GM23248 (cell line): ENCODE measurements at regions not wholly inside any gene's neighbourhood (a gene's known extent, or its start where the extent isn't known, plus 50 kb on each side); places are given as distances from the start of the nearest gene placed in this dataset.

ENCODE experiments used
- DNase-seq: peaks from one replicate; pipeline ENCODE4 v3.0.0-alpha.2; 2015
- H2AFZ ChIP-seq: fragments of 200-600 bp; sonication (generic); 2 replicates; pipeline ENCODE4 v1.6.1; 2016; ENCODE audit warnings: antibody characterized with exemption
- H3F3A ChIP-seq: fragments of 200-600 bp; sonication (generic); 2 replicates; pipeline ENCODE4 v1.6.1; 2016; ENCODE audit warnings: mild to moderate bottlenecking, antibody characterized with exemption, mixed run types; ENCODE audit not compliant: insufficient read depth
- H3K27ac ChIP-seq: fragments of 200-600 bp; sonication (generic); 2 replicates; pipeline ENCODE4 v1.5.1; 2016; ENCODE audit warnings: mild to moderate bottlenecking
- H3K27me3 ChIP-seq: fragments of 200-600 bp; sonication (generic); replicated peaks from 2 replicates; pipeline ENCODE4 v1.6.1; 2016; ENCODE audit warnings: mild to moderate bottlenecking; ENCODE audit not compliant: insufficient read depth
- H3K36me3 ChIP-seq: fragments of 200-600 bp; sonication (generic); 2 replicates; pipeline ENCODE4 v1.6.1; 2016; ENCODE audit warnings: low read depth, mild to moderate bottlenecking
- H3K4me1 ChIP-seq: fragments of 200-600 bp; sonication (generic); 2 replicates; pipeline ENCODE4 v1.6.1; 2016; ENCODE audit warnings: mild to moderate bottlenecking; ENCODE audit not compliant: insufficient read depth
- H3K4me2 ChIP-seq: fragments of 200-600 bp; sonication (generic); one replicate; pipeline ENCODE4 v1.6.1; 2016; ENCODE audit warnings: mild to moderate bottlenecking; ENCODE audit not compliant: unreplicated experiment
- H3K4me3 ChIP-seq: fragments of 200-600 bp; sonication (generic); 2 replicates; pipeline ENCODE4 v1.5.1; 2016; ENCODE audit warnings: mild to moderate bottlenecking
- H3K79me2 ChIP-seq: fragments of 200-600 bp; sonication (generic); 2 replicates; pipeline ENCODE4 v1.6.1; 2016; ENCODE audit warnings: mild to moderate bottlenecking; ENCODE audit not compliant: insufficient read depth
- H3K9ac ChIP-seq: fragments of 200-600 bp; sonication (generic); 2 replicates; pipeline ENCODE4 v1.6.1; 2016; ENCODE audit warnings: mild to moderate bottlenecking
- H3K9me2 ChIP-seq: fragments of 200-600 bp; sonication (generic); 2 replicates; pipeline ENCODE4 v1.6.1; 2016; ENCODE audit warnings: mixed run types, mild to moderate bottlenecking, moderate library complexity; ENCODE audit not compliant: insufficient read depth
- H3K9me3 ChIP-seq: fragments of 200-600 bp; sonication (generic); one replicate; pipeline ENCODE4 v1.6.1; 2017; ENCODE audit warnings: low read depth
- H4K20me1 ChIP-seq: fragments of 200-600 bp; sonication (generic); 2 replicates; pipeline ENCODE4 v1.6.0; 2016; ENCODE audit not compliant: insufficient read depth
- EZH2 ChIP-seq: fragments of 200-600 bp; sonication (generic); IDR thresholded peaks from 2 replicates; pipeline ENCODE4 v1.6.1; 2018; ENCODE audit warnings: antibody characterized with exemption, mild to moderate bottlenecking; ENCODE audit not compliant: insufficient read depth, poor library complexity, severe bottlenecking
- EZH2phosphoT487 ChIP-seq: fragments of 200-600 bp; sonication (generic); IDR thresholded peaks from 2 replicates; pipeline ENCODE4 v1.6.1; 2018; ENCODE audit warnings: antibody characterized with exemption, moderate library complexity, mild to moderate bottlenecking, low read depth; ENCODE audit not compliant: insufficient read depth
- WGBS, 2 experiments: methylation state at CpG; one replicate each; pipeline ENCODE4 v1.1.6; 2015 to 2017; ENCODE audit warnings: low lambda C conversion rate in 2 of 2, low coverage in 1 of 2; ENCODE audit errors: missing lambda C conversion rate in 2 of 2; 5-methylcytosine and 5-hydroxymethylcytosine counted together
- in situ Hi-C: fragments of 300-500 bp; cut with MboI; formaldehyde crosslinking; loops from 2 replicates; pipeline ENCODE4 v1.15.0; 2020

DNA sequence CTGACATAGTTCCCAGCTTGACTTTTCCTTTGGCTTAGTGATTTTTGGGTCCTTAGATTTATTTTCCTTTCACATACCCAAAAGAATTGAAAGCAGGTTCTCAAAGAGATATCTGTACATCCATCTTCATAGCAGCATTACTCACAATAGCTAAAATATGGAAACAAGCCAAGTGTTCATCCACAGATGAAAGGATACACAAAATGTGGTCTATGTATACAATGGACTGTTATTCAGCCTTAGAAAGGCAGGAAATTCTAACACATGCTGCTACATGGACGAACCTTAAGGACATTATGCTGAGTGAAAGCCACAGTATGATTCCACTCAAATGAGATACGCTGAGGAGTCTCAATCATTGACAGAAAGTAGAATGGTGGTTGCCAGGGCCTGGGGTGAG is 171.8 kb downstream of the IGLL1 start:
- H3K4me1 ChIP-seq = no peaks in the 10 kb centered on the region
- no peaks in the 10 kb centered on the region for H3F3A ChIP-seq
- no peak overlapping the region for H3K9ac ChIP-seq
- H3K4me3 ChIP-seq = no peak overlapping the region
- DNase-seq = no peak
- H3K9me3 ChIP-seq = no peaks in the 10 kb centered on the region
- H3K9me2 ChIP-seq = no peaks in the 10 kb centered on the region
- 13 to 18% methylated on average over 2 of the region's 2 CpGs for WGBS, 2 experiments
- H2AFZ ChIP-seq = no peak overlapping the region
- TF ChIP-seq EZH2phosphoT487 = no peak
- no peak for TF ChIP-seq EZH2
- in situ Hi-C loops = no loop called here
- no peaks in the 10 kb centered on the region for H4K20me1 ChIP-seq
- no peak overlapping the region for H3K27ac ChIP-seq
- no peaks in the 10 kb centered on the region for H3K36me3 ChIP-seq
- H3K4me2 ChIP-seq = no peak overlapping the region
- H3K27me3 ChIP-seq = peaks cover 23% of the 10 kb centered on the region
- no peaks in the 10 kb centered on the region for H3K79me2 ChIP-seq

GRCh38 chr22:23405366-23405851 is 174.7 kb downstream of the IGLL1 start:
- no peaks in the 10 kb centered on the region for H3K4me1 ChIP-seq
- whole genome bisulfite sequencing, 2 experiments = 40 to 52% methylated on average over 12 to 15 of the region's 16 CpGs

GRCh38 chr22:23404689-23405365 is 175.3 kb downstream of the IGLL1 start:
- Histone ChIP-seq H4K20me1 (no peaks in the 10 kb centered on the region), H2AFZ (no peak overlapping the region), H3K9me3 (no peaks in the 10 kb centered on the region), H3F3A (no peaks in the 10 kb centered on the region), H3K27me3 (peaks cover 11% of the 10 kb centered on the region), H3K4me1 (no peaks in the 10 kb centered on the region), H3K36me3 (no peaks in the 10 kb centered on the region), H3K4me2 (no peak overlapping the region), H3K79me2 (no peaks in the 10 kb centered on the region), H3K9me2 (no peaks in the 10 kb centered on the region), H3K9ac (no peak overlapping the region), H3K27ac (no peak overlapping the region), H3K4me3 (no peak overlapping the region)
- in situ Hi-C loops = no loop called here
- DNase-seq = peak; percentile 31
- WGBS, 2 experiments = 35 to 44% methylated on average over 10 to 11 of the region's 11 CpGs
- no peak for TF ChIP-seq EZH2phosphoT487
- no peak for TF ChIP-seq EZH2

More at GRCh38 chr22:23405366-23405851, 174.7 kb downstream of the IGLL1 start:
- no peaks in the 10 kb centered on the region for H3K9me2 ChIP-seq
- no peak overlapping the region for H3K27ac ChIP-seq
- DNase-seq = no peak
- H3K36me3 ChIP-seq = no peaks in the 10 kb centered on the region
- no peaks in the 10 kb centered on the region for H3K9me3 ChIP-seq
- no peaks in the 10 kb centered on the region for H4K20me1 ChIP-seq
- no peak overlapping the region for H3K9ac ChIP-seq
- H3K4me3 ChIP-seq = no peak overlapping the region
- no peaks in the 10 kb centered on the region for H3K79me2 ChIP-seq
- no peaks in the 10 kb centered on the region for H3F3A ChIP-seq
- no peak for TF ChIP-seq EZH2
- TF ChIP-seq EZH2phosphoT487 = no peak
- peaks cover 12% of the 10 kb centered on the region for H3K27me3 ChIP-seq
- no peak overlapping the region for H2AFZ ChIP-seq
- in situ Hi-C loops = no loop called here
- no peak overlapping the region for H3K4me2 ChIP-seq

- no peak overlapping the region for H2AFZ ChIP-seq
- no peaks in the 10 kb centered on the region for H4K20me1 ChIP-seq
- no peak overlapping the region for H3K9ac ChIP-seq
- TF ChIP-seq EZH2 = no peak
- TF ChIP-seq EZH2phosphoT487 = no peak
- H3K27ac ChIP-seq = no peak overlapping the region
- H3F3A ChIP-seq = no peaks in the 10 kb centered on the region
- no peaks in the 10 kb centered on the region for H3K9me2 ChIP-seq
- peak; percentile 36 for DNase-seq
- no peaks in the 10 kb centered on the region for H3K79me2 ChIP-seq
- H3K4me2 ChIP-seq = no peak overlapping the region
- in situ Hi-C loops = no loop called here
- peaks cover 8% of the 10 kb centered on the region for H3K27me3 ChIP-seq
- no peaks in the 10 kb centered on the region for H3K36me3 ChIP-seq
- 85% methylated on average over 13 of the region's 13 CpGs for WGBS, 2 experiments
- no peak overlapping the region for H3K4me3 ChIP-seq
- H3K9me3 ChIP-seq = no peaks in the 10 kb centered on the region
- H3K4me1 ChIP-seq = no peaks in the 10 kb centered on the region
Measured at GRCh38 chr22:23403720-23404688, 176.1 kb downstream of the IGLL1 start.
